MM.1S (cell line): ENCODE measurements at regions not wholly inside any gene's neighbourhood (a gene's known extent, or its start where the extent isn't known, plus 50 kb on each side); places are given as distances from the start of the nearest gene placed in this dataset.

Experiments used
- CTCF ChIP-seq: fragments of 300-600 bp; sonication (generic); IDR thresholded peaks from 2 replicates; pipeline ENCODE4 v1.5.1; 2016; ENCODE audit warnings: antibody characterized with exemption, low read length, mixed read lengths
- EZH2 ChIP-seq: fragments of 300-600 bp; sonication (generic); optimal IDR thresholded peaks from 2 replicates; pipeline ENCODE3; 2017; ENCODE audit warnings: low read depth, mild to moderate bottlenecking, antibody characterized with exemption, low read length, mixed read lengths

- TF ChIP-seq CTCF: no peak
- TF ChIP-seq EZH2: no peak
Observed at GRCh38 chr9:107612136-107612535, 122.6 kb upstream of the KLF4 start.
